GM12878 (cell line): ENCODE measurements at regions not wholly inside any gene's neighbourhood (a gene's known extent, or its start where the extent isn't known, plus 50 kb on each side); places are given as distances from the start of the nearest gene placed in this dataset.

ENCODE experiments used
- BHLHE40 ChIP-seq, 2 experiments: fragments of 450-650 bp in 1 of 2; IDR thresholded peaks; 2 replicates each; pipeline ENCODE4 v1.6.1; 2011 to 2017; ENCODE audit warnings: low read depth in 2 of 2, borderline replicate concordance in 1 of 2, improper control_type of control experiment in 1 of 2, low read length in 1 of 2, mild to moderate bottlenecking in 1 of 2
- PRDM15 ChIP-seq: fragments of 450-650 bp; formaldehyde crosslinking; IDR thresholded peaks from 2 replicates; pipeline ENCODE4 v1.4.0; 2020; ENCODE audit warnings: mild to moderate bottlenecking, moderate library complexity
- ZBTB40 ChIP-seq: fragments of 450-650 bp; IDR thresholded peaks from 2 replicates; pipeline ENCODE4 v1.6.1; 2016; ENCODE audit warnings: mild to moderate bottlenecking, moderate library complexity, borderline replicate concordance

- TF ChIP-seq ZBTB40 (no peak), PRDM15 (CRISPR knock-in tag) (no peak), BHLHE40 (IDR thresholded peaks at IDR 0.05; ENCODE audit: borderline replicate concordance in 1 of 2, low read depth in 2 of 2, low read length in 1 of 2) (no peak)
- TF ChIP-seq, all 136 proteins: peak for 0
These were observed 155.5 kb upstream of the GDF10 start (continued) for GRCh38 chr10:47144525-47144924.
